K562 (cell line): ENCODE measurements at regions not wholly inside any gene's neighbourhood (a gene's known extent, or its start where the extent isn't known, plus 50 kb on each side); places are given as distances from the start of the nearest gene placed in this dataset.

Experiments
- ARID4B ChIP-seq: sonication (generic); formaldehyde crosslinking; IDR thresholded peaks from 2 replicates; pipeline ENCODE4 v1.8.0; 2022; ENCODE audit warnings: mild to moderate bottlenecking, missing genetic modification reagents
- NEUROD1 ChIP-seq: fragments of 150-350 bp; IDR thresholded peaks from 2 replicates; pipeline ENCODE4 v1.6.1; 2014; ENCODE audit warnings: borderline replicate concordance, low read length, low read depth; ENCODE audit not compliant: partially characterized antibody
- TFE3 ChIP-seq: fragments of 450-650 bp; formaldehyde crosslinking; IDR thresholded peaks from 2 replicates; pipeline ENCODE4 v1.4.0; 2020; ENCODE audit warnings: mild to moderate bottlenecking, mixed read lengths
- TRIM24 ChIP-seq, 2 experiments: fragments of 450-650 bp; IDR thresholded peaks; 2 replicates each; pipeline ENCODE4 v1.6.1; 2016
- ZNF407 ChIP-seq: fragments of 450-650 bp; IDR thresholded peaks from 2 replicates; pipeline ENCODE4 v1.6.1; 2016; ENCODE audit warnings: low read depth
- ZNF583 ChIP-seq: fragments of 250-450 bp; sonication (Bioruptor Pico); IDR thresholded peaks from 2 replicates; pipeline ENCODE4 v1.4.0; 2020
- ZNF740 ChIP-seq, 3 experiments: fragments of 200-800 bp in 1 of 3; sonication (Bioruptor generic) in 1 of 3; sonication (generic) in 1 of 3; formaldehyde crosslinking in 1 of 3; IDR thresholded peaks; 2 replicates each; pipeline versions ENCODE4 v1.6.1 to v1.8.0; 2016 to 2022; ENCODE audit warnings: mild to moderate bottlenecking in 2 of 3, missing compliant biosample characterization in 2 of 3, missing genetic modification characterization in 2 of 3, missing genetic modification reagents in 1 of 3

GRCh38 chr4:175998782-175999181 lies 66.9 kb upstream of the WDR17 start (continued):
- no peak for TF ChIP-seq ZNF407
- TF ChIP-seq TRIM24 (IDR thresholded peaks at IDR 0.05) = no peak
- TF ChIP-seq ZNF740 (CRISPR knock-in tag; IDR thresholded peaks at IDR 0.05) = no peak
- no peak for TF ChIP-seq ZNF740 (tag; IDR thresholded peaks at IDR 0.05)
- no peak for TF ChIP-seq TFE3 (CRISPR knock-in tag)
- no peak for TF ChIP-seq NEUROD1
- TF ChIP-seq ZNF583 = no peak
- TF ChIP-seq ARID4B (CRISPR knock-in tag) = no peak
